ENCODE measurements at regions not wholly inside any gene's neighbourhood (a gene's known extent, or its start where the extent isn't known, plus 50 kb on each side); places are given as distances from the start of the nearest gene placed in this dataset.

DNA sequence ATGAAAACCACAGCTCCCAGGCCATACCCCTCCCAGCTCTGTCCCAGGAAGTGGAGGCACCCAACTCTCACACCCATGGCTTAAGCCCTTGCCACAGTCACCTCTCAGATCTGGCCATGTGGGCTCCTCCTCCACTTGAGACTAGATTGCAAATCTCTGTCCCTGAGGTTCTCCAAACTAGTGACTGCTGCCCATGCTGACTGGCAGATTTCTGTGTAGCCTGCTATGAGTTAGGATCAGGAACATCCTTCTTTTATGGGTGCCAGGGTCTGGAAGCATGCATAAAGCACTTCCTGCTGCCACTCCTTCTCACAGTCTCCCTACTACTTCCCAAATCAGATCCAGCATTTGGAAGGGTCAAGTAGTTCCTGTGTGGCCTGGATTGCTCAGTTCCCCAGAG lies 59.6 kb upstream of the GOLIM4 start (continued):
- TF ChIP-seq, protein P1, sequence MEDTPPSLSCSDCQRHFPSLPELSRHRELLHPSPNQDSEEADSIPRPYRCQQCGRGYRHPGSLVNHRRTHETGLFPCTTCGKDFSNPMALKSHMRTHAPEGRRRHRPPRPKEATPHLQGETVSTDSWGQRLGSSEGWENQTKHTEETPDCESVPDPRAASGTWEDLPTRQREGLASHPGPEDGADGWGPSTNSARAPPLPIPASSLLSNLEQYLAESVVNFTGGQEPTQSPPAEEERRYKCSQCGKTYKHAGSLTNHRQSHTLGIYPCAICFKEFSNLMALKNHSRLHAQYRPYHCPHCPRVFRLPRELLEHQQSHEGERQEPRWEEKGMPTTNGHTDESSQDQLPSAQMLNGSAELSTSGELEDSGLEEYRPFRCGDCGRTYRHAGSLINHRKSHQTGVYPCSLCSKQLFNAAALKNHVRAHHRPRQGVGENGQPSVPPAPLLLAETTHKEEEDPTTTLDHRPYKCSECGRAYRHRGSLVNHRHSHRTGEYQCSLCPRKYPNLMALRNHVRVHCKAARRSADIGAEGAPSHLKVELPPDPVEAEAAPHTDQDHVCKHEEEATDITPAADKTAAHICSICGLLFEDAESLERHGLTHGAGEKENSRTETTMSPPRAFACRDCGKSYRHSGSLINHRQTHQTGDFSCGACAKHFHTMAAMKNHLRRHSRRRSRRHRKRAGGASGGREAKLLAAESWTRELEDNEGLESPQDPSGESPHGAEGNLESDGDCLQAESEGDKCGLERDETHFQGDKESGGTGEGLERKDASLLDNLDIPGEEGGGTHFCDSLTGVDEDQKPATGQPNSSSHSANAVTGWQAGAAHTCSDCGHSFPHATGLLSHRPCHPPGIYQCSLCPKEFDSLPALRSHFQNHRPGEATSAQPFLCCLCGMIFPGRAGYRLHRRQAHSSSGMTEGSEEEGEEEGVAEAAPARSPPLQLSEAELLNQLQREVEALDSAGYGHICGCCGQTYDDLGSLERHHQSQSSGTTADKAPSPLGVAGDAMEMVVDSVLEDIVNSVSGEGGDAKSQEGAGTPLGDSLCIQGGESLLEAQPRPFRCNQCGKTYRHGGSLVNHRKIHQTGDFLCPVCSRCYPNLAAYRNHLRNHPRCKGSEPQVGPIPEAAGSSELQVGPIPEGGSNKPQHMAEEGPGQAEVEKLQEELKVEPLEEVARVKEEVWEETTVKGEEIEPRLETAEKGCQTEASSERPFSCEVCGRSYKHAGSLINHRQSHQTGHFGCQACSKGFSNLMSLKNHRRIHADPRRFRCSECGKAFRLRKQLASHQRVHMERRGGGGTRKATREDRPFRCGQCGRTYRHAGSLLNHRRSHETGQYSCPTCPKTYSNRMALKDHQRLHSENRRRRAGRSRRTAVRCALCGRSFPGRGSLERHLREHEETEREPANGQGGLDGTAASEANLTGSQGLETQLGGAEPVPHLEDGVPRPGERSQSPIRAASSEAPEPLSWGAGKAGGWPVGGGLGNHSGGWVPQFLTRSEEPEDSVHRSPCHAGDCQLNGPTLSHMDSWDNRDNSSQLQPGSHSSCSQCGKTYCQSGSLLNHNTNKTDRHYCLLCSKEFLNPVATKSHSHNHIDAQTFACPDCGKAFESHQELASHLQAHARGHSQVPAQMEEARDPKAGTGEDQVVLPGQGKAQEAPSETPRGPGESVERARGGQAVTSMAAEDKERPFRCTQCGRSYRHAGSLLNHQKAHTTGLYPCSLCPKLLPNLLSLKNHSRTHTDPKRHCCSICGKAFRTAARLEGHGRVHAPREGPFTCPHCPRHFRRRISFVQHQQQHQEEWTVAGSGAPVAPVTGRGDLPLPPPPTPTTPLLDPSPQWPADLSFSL (CRISPR knock-in tag; IDR thresholded peaks at IDR 0.05) = no peak
- TF ChIP-seq, protein P2, sequence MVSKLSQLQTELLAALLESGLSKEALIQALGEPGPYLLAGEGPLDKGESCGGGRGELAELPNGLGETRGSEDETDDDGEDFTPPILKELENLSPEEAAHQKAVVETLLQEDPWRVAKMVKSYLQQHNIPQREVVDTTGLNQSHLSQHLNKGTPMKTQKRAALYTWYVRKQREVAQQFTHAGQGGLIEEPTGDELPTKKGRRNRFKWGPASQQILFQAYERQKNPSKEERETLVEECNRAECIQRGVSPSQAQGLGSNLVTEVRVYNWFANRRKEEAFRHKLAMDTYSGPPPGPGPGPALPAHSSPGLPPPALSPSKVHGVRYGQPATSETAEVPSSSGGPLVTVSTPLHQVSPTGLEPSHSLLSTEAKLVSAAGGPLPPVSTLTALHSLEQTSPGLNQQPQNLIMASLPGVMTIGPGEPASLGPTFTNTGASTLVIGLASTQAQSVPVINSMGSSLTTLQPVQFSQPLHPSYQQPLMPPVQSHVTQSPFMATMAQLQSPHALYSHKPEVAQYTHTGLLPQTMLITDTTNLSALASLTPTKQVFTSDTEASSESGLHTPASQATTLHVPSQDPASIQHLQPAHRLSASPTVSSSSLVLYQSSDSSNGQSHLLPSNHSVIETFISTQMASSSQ (IDR thresholded peaks at IDR 0.05; ENCODE audit: low read depth) = no peak
- TF ChIP-seq, protein P2 (CRISPR knock-in tag; IDR thresholded peaks at IDR 0.05; ENCODE audit: borderline replicate concordance) = no peak
